H7 (cell line): ENCODE measurements at regions not wholly inside any gene's neighbourhood (a gene's known extent, or its start where the extent isn't known, plus 50 kb on each side); places are given as distances from the start of the nearest gene placed in this dataset.

Experiments
- DNase-seq: peaks from one replicate; pipeline ENCODE4 v3.0.0; 2012
- H3K27me3 ChIP-seq: 2 replicates; pipeline ENCODE4 v1.6.0; 2011; ENCODE audit warnings: mild to moderate bottlenecking, low read length; ENCODE audit not compliant: control insufficient read depth, insufficient read depth
- H3K36me3 ChIP-seq: replicated peaks from 2 replicates; pipeline ENCODE4 v1.5.1; 2011; ENCODE audit warnings: low read length; ENCODE audit not compliant: control insufficient read depth, insufficient read depth
- H3K4me3 ChIP-seq: 2 replicates; pipeline ENCODE4 v1.5.1; 2011; ENCODE audit warnings: low read depth, mild to moderate bottlenecking, control low read depth, low read length, moderate library complexity; ENCODE audit not compliant: insufficient read depth

DNA sequence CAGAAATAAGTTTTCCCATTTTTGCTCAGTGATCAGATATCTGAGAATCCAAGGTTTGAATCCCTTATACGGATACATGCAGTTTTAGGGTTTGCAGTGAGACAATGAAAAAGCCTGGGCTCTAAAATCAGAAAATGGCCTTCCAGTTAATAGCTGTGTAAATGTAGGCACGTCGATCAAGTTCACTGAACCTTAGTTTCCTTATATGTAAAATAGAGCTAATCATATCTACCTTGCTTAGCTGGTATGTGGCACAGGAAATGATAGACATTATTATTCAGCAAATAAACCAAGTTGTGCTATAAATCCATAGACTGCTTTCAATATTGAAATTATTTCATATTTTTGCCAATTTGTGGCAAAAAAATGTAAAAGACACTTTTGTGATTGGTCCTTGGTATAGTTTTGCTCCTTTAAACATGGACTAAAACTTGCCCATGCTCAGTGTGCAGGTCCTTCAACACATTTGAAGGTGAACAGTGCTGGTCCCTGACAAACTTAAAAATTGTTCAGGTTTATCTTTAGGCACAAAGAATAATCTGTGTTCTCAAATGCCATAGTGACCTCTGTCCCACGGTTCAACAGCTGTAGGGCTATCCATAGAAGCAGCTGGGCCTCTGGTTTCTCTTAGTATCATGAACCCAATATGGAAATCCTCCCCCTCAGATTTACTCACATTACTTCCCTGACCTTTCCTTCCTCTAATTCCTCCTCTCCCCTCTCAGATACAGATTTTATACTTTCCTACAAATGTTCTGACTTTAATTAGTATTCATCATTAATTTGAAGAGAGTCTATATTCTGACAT, 51.0 kb downstream of the CCDC54 start:
- Histone ChIP-seq H3K27me3 (peaks cover 12% of the 10 kb centered on the region), H3K4me3 (no peak overlapping the region), H3K36me3 (no peaks in the 10 kb centered on the region)
- no peak for DNase-seq

DNA sequence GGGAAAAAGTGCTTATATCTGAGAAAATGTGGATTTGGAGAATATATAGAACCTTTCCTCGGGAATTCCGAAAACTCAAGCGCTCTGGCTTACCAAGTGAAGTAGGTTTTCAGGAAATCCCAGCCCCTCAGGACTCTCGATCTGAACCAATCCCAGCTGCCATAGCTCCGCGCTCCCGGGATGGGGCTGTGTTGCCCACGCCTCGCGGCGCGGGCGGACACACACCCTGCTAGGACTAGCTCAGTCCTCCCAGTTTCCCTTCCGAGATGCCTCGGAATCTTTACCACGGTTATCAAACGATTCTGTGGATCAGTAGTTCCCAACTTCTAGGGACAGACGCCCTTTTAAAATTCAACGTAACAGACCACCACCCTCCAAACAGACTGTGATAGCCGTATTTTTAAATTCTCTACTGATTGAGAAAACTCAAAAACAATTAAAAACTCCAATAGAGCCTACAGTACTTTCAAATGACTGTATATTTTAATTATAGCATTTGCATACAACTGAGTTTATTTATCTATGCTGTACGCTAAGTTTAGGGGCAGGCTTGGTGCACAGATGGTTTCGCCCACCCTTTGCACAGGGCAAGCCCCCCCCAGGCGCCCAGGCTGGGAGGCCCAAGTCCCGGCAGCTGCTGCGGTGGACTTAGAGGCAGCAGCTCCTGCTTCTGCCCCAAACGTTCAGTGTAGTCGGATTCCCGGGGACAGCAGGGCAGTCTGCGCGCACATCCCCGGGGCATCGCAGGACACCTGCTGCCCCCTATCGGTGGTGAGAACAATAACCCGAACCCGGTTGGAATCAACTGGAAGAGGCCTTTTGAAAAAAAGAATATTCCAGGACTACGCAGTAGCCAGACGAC, 52.3 kb downstream of the CCDC54 start:
- Histone ChIP-seq H3K27me3 (peaks cover 12% of the 10 kb centered on the region), H3K4me3 (peak overlapping the region; percentile 40), H3K36me3 (no peaks in the 10 kb centered on the region)
- DNase-seq = peak; percentile 88

GRCh38 chr3:107430214-107430995, 53.2 kb downstream of the CCDC54 start:
- no peaks in the 10 kb centered on the region for H3K36me3 ChIP-seq
- H3K27me3 ChIP-seq = peaks cover 12% of the 10 kb centered on the region
- H3K4me3 ChIP-seq = peak overlapping the region; percentile 81
- peak; percentile 18 for DNase-seq

DNA sequence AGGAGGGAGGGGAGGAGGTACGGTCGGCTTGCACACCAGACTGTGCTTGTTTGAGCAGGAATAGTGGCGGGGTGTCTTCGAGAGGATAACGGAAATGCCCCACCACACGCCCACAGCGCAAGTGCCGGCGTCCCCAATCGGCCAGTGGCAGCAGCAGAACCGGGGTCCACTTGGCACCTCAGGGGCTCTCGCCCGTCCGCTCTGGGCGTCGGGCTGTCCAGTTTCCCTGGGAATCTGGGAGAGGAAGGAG, 53.7 kb downstream of the CCDC54 start:
- DNase-seq = no peak
- no peaks in the 10 kb centered on the region for H3K36me3 ChIP-seq
- peaks cover 12% of the 10 kb centered on the region for H3K27me3 ChIP-seq
- peak overlapping the region; percentile 81 for H3K4me3 ChIP-seq

GRCh38 chr3:107431246-107432012, 54.2 kb downstream of the CCDC54 start:
- Histone ChIP-seq H3K4me3 (peak overlapping the region; percentile 81), H3K27me3 (peaks cover 12% of the 10 kb centered on the region), H3K36me3 (no peaks in the 10 kb centered on the region)
- peak; percentile 80 for DNase-seq

DNA sequence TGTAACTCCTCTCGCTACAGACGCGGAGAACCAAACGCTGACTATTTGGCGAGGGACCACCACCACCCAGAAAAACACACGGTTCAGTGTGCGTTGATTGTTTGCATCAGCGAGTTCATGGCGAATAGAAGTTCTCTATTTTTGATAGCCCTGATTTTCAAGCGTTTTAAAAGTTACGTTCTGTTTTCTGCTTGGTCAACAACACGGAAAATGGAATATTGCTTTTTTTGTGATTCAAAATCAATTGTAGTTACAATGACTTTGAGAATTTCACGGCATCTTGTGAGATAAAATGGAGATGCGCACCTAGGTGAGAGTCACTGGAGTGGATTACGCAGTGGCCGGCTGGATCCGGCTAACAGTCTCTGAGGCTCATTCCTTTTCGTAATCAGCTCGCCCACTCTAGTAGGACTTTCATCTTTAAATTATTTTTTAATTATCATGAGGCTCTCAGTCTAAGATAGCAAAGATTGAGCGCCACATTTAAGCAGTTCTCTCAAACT, 54.8 kb downstream of the CCDC54 start:
- Histone ChIP-seq H3K27me3 (peaks cover 12% of the 10 kb centered on the region), H3K4me3 (peak overlapping the region; percentile 81), H3K36me3 (no peaks in the 10 kb centered on the region)
- peak; percentile 28 for DNase-seq

GRCh38 chr3:107432646-107433045, 55.4 kb downstream of the CCDC54 start:
- no peak overlapping the region for H3K4me3 ChIP-seq

GRCh38 chr3:107436029-107436428, 58.8 kb downstream of the CCDC54 start:
- no peak overlapping the region for H3K4me3 ChIP-seq
- no peak for DNase-seq
- peaks cover 2% of the 10 kb centered on the region for H3K27me3 ChIP-seq
- H3K36me3 ChIP-seq = no peaks in the 10 kb centered on the region

More at GRCh38 chr3:107432646-107433045, 55.4 kb downstream of the CCDC54 start:
- DNase-seq = no peak
- Histone ChIP-seq H3K27me3 (peaks cover 12% of the 10 kb centered on the region), H3K36me3 (no peaks in the 10 kb centered on the region)

DNA sequence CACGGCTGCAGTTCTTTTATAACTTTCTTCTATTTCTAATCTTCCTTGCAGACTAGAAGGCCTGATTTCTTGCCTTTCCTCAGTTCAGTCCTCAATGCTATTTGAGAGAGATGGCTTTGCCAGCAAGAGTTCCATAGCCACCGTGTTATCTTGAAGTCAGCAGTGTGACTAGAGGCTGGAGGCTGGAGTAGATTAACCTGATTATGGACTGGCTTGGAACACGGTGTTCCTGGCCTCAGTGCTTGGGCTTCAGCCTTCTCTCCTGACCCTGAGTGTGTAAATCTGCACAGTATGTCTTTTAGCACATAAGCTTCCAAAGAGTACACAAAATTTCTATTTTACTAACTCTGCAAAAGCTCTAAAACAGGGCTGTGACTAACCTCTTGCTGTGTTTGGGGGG, 61.4 kb downstream of the CCDC54 start:
- Histone ChIP-seq H3K4me3 (no peak overlapping the region), H3K36me3 (no peaks in the 10 kb centered on the region), H3K27me3 (no peaks in the 10 kb centered on the region)
- no peak for DNase-seq

DNA sequence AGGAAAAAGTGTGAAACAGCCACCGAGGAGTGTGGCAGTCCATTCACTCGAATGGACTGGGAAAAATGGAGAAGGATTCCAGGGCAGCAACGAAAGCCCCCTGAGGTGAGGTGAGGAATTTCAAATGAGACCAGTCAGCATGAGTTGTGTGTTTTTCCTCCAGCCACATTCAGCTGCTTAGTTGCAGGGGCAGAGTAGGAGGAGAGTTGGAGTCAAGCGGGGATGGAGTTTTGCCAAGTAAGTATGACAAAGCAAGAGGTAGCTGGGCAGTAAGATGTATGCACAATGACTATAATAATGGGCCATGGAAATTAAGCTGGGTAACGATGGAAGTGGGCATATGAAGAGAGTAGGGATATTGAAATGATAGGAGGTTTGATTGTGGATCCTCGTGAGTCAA, 64.4 kb downstream of the CCDC54 start:
- peak; percentile 15 for DNase-seq
- H3K36me3 ChIP-seq = no peaks in the 10 kb centered on the region
- no peak overlapping the region for H3K4me3 ChIP-seq
- no peaks in the 10 kb centered on the region for H3K27me3 ChIP-seq

DNA sequence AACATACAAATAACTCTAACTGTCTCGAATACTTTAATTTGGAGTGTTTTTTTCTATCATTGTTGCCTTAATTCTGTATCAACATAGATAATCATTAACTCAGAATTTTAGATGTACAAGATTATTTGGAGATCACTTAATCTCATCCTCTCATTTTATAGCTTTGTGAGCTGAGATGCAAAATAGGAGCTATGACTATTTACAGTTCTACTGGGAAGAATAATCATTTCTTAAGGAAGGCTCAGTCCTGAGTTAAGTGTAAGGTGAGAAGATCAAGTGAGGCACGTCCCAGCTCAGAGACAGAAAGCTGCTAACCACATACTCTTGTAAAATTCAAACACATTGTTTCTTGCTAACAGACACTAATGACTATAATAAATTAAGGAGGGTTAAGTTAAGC, 66.2 kb downstream of the CCDC54 start:
- DNase-seq = no peak
- H3K27me3 ChIP-seq = no peaks in the 10 kb centered on the region
- no peaks in the 10 kb centered on the region for H3K36me3 ChIP-seq
- H3K4me3 ChIP-seq = no peak overlapping the region

DNA sequence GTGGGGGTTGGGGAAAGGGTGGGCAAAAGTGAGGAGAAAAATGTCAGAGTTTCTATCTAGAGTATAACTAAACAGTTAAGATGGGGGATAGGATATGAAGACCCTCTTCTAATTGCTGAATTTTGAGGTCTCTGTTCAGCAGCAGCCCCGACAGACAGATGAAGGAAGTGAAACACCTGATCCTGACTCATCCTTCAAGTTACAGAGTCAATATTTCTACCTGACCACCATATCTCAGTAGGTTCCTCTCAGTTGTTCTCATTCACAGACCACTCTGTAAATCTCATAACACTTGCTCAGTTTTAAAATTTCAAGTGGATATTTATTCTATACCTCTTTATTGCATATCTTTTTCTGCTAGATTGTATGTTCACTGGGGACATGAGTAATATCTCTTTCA, 69.5 kb downstream of the CCDC54 start:
- Histone ChIP-seq H3K36me3 (no peaks in the 10 kb centered on the region), H3K4me3 (no peak overlapping the region), H3K27me3 (no peaks in the 10 kb centered on the region)
- no peak for DNase-seq

DNA sequence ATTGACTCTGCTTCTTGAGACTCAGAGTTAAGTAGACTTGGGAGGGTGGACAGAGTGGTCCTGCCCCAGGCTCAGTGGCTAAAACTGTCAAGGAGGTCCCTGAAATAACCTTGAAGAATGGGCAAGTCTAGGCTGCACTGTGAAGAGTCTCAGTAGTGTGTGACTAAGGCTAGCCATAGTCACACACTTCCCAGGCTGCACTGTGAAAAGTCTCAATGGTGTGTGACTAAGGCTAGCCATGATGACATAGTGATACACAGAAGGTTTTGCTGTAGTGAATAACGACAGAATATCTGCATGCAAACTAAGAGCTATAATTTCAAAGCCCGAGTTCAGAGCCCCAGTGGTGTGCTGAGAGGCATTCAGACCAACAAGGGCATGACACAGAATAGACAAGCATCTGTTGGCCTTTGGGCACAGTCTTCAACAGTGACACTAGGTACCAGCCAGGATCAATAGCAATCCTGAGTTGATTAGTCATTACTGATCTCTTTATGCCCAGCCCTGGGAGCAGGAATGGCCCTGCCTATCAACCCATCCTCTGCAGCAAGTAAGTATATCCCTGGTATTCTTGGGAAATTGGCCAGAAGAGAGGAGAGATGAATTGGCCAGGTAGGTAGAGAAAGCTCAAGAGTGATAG, 72.4 kb upstream of the BBX start:
- no peaks in the 10 kb centered on the region for H3K36me3 ChIP-seq

More for the DNA sequence above, 72.4 kb upstream of the BBX start:
- no peak for DNase-seq
- Histone ChIP-seq H3K27me3 (no peaks in the 10 kb centered on the region), H3K4me3 (no peak overlapping the region)
